ENCODE measurements at regions not wholly inside any gene's neighbourhood (a gene's known extent, or its start where the extent isn't known, plus 50 kb on each side); places are given as distances from the start of the nearest gene placed in this dataset.

- H3K4me2 ChIP-seq = no peak overlapping the region
- H3K4me3 ChIP-seq (IDR thresholded peaks at IDR 0.05; ENCODE audit: insufficient read depth, low read depth, low read length) = no peak overlapping the region
- no peak overlapping the region for H3K27ac ChIP-seq
- peaks cover 74% of the 10 kb centered on the region for H3K27me3 ChIP-seq (ENCODE audit: insufficient read depth, low read depth)
- no peak overlapping the region for H2AFZ ChIP-seq (ENCODE audit: low read depth)
- no peaks in the 10 kb centered on the region for H3K36me3 ChIP-seq (ENCODE audit: insufficient read depth)
- H3K4me1 ChIP-seq (ENCODE audit: low read depth, poor library complexity, severe bottlenecking) = no peaks in the 10 kb centered on the region
- H4K20me1 ChIP-seq (ENCODE audit: insufficient read depth) = no peaks in the 10 kb centered on the region
- H3K9ac ChIP-seq = no peak overlapping the region
- no peak for TF ChIP-seq CTCF (conservative IDR thresholded peaks at IDR 0.05; ENCODE audit: low read depth, low read length)
- H3K79me2 ChIP-seq (ENCODE audit: insufficient read depth, low read depth) = no peaks in the 10 kb centered on the region
These were observed 130.9 kb upstream of the ZBTB40 start for GRCh38 chr1:22320587-22321344.

GRCh38 chr1:22321917-22322316 is 129.7 kb upstream of the ZBTB40 start:
- Histone ChIP-seq H3K27me3 (ENCODE audit: insufficient read depth, low read depth) (peaks cover 72% of the 10 kb centered on the region), H4K20me1 (ENCODE audit: insufficient read depth) (no peaks in the 10 kb centered on the region), H3K36me3 (ENCODE audit: insufficient read depth) (no peaks in the 10 kb centered on the region), H3K4me2 (no peak overlapping the region), H3K27ac (no peak overlapping the region), H3K9ac (no peak overlapping the region), H3K79me2 (ENCODE audit: insufficient read depth, low read depth) (no peaks in the 10 kb centered on the region), H3K4me1 (ENCODE audit: low read depth, poor library complexity, severe bottlenecking) (no peaks in the 10 kb centered on the region), H3K4me3 (IDR thresholded peaks at IDR 0.05; ENCODE audit: insufficient read depth, low read depth, low read length) (no peak overlapping the region), H2AFZ (ENCODE audit: low read depth) (no peak overlapping the region)
- no peak for TF ChIP-seq CTCF (conservative IDR thresholded peaks at IDR 0.05; ENCODE audit: low read depth, low read length)

- Histone ChIP-seq H4K20me1 (ENCODE audit: insufficient read depth) (no peaks in the 10 kb centered on the region), H3K4me2 (no peak overlapping the region)
- TF ChIP-seq CTCF (conservative IDR thresholded peaks at IDR 0.05; ENCODE audit: low read depth, low read length) = no peak
These were observed 128.4 kb upstream of the ZBTB40 start for GRCh38 chr1:22323141-22323845.

DNA sequence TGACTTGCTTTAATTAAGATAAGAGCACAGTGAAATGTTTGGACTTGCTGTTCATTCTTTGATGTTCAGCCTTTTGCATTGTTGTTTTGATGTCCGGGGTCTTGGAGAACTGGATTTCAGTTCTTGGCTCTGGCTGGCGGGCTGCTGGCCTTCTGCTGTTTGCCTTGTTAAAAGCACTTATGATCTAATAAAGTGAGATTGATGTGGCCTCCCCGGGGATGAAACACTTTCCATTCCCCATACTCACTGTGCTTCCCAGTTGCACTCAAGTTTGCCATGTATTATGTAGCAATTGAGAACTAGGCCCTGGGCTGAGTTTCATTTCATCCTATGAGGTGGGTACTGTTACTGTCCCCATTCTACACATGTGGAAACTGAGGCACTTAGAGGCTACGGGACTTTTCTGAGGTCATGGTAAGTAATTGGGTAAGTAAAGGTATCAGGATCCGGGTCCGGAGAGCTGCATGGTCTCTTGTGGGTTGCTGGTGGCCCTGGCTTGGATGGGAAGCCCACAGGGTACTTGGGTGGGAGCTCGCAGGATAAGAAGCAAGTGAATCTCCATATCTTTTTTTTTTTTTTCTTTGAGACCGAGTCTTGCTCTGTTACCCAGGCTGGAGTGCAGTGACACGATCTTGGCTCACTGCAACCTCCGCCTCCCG is 127.7 kb upstream of the ZBTB40 start:
- H4K20me1 ChIP-seq (ENCODE audit: insufficient read depth) = no peaks in the 10 kb centered on the region
- no peak overlapping the region for H3K9ac ChIP-seq
- H3K79me2 ChIP-seq (ENCODE audit: insufficient read depth, low read depth) = no peaks in the 10 kb centered on the region
- H3K4me1 ChIP-seq (ENCODE audit: low read depth, poor library complexity, severe bottlenecking) = no peaks in the 10 kb centered on the region
- no peak overlapping the region for H3K4me3 ChIP-seq (IDR thresholded peaks at IDR 0.05; ENCODE audit: insufficient read depth, low read depth, low read length)
- no peak for TF ChIP-seq CTCF (conservative IDR thresholded peaks at IDR 0.05; ENCODE audit: low read depth, low read length)
- H2AFZ ChIP-seq (ENCODE audit: low read depth) = no peak overlapping the region
- peaks cover 88% of the 10 kb centered on the region for H3K27me3 ChIP-seq (ENCODE audit: insufficient read depth, low read depth)
- H3K36me3 ChIP-seq (ENCODE audit: insufficient read depth) = no peaks in the 10 kb centered on the region
- no peak overlapping the region for H3K27ac ChIP-seq
- no peak overlapping the region for H3K4me2 ChIP-seq

More at GRCh38 chr1:22323141-22323845, 128.4 kb upstream of the ZBTB40 start:
- Histone ChIP-seq H3K79me2 (ENCODE audit: insufficient read depth, low read depth) (no peaks in the 10 kb centered on the region), H3K4me3 (IDR thresholded peaks at IDR 0.05; ENCODE audit: insufficient read depth, low read depth, low read length) (no peak overlapping the region), H3K9ac (no peak overlapping the region), H3K36me3 (ENCODE audit: insufficient read depth) (no peaks in the 10 kb centered on the region), H2AFZ (ENCODE audit: low read depth) (no peak overlapping the region), H3K4me1 (ENCODE audit: low read depth, poor library complexity, severe bottlenecking) (no peaks in the 10 kb centered on the region), H3K27me3 (ENCODE audit: insufficient read depth, low read depth) (peaks cover 83% of the 10 kb centered on the region), H3K27ac (no peak overlapping the region)

Data from KMS-11 (cell line).